SK-N-SH (cell line): ENCODE measurements at regions not wholly inside any gene's neighbourhood (a gene's known extent, or its start where the extent isn't known, plus 50 kb on each side); places are given as distances from the start of the nearest gene placed in this dataset.

Experiments
- CTCF ChIA-PET: fragments of 300-600, 350-600 bp; formaldehyde crosslinking; extraction: SDS; loops from one replicate; lab custom pipeline; 2021; lab: Yijun Ruan, JAX
- POLR2A ChIA-PET: fragments of 350-600 bp; sonication (Branson Sonifier 250); formaldehyde crosslinking; extraction: SDS; loops from one replicate; lab custom pipeline; 2020; ENCODE audit warnings: antibody characterized with exemption, inconsistent platforms; lab: Yijun Ruan, JAX
- DNase-seq: peaks from one replicate; pipeline ENCODE4 v3.0.0; 2012
- H2AFZ ChIP-seq: fragments of 200-600 bp; sonication (generic); 2 replicates; pipeline ENCODE4 v1.8.1; 2016; ENCODE audit warnings: antibody characterized with exemption, mild to moderate bottlenecking, low read depth
- H3F3A ChIP-seq: fragments of 200-600 bp; sonication (generic); replicated peaks from 2 replicates; pipeline ENCODE3; 2016; ENCODE audit warnings: antibody characterized with exemption, mild to moderate bottlenecking; ENCODE audit not compliant: insufficient read depth
- H3K27ac ChIP-seq, 2 experiments: fragments of 200-500 bp in 1 of 2; fragments of 200-600 bp in 1 of 2; sonication (Bioruptor generic) in 1 of 2; sonication (generic), shearing (Covaris generic) in 1 of 2; 2 replicates each; pipeline versions ENCODE4 v1.5.1 to v1.6.1; 2014 to 2016; ENCODE audit warnings: low read depth in 2 of 2, inconsistent platforms in 1 of 2, low read length in 1 of 2, mild to moderate bottlenecking in 1 of 2, mixed read lengths in 1 of 2
- H3K27me3 ChIP-seq: fragments of 200-600 bp; sonication (generic), shearing (Covaris generic); 2 replicates; pipeline ENCODE4 v1.6.1; 2016; ENCODE audit warnings: mixed run types; ENCODE audit not compliant: insufficient read depth
- H3K36me3 ChIP-seq, 2 experiments: fragments of 200-500 bp in 1 of 2; fragments of 200-600 bp in 1 of 2; sonication (Bioruptor generic) in 1 of 2; sonication (generic) in 1 of 2; replicated peaks in 1 of 2; 2 replicates each; pipeline versions ENCODE3 to v1.5.1; 2014 to 2016; ENCODE audit warnings: low read length in 1 of 2, mild to moderate bottlenecking in 1 of 2; ENCODE audit not compliant: insufficient read depth in 2 of 2, control insufficient read depth in 1 of 2
- H3K4me1 ChIP-seq, 2 experiments: fragments of 200-500 bp in 1 of 2; fragments of 200-600 bp in 1 of 2; sonication (Bioruptor generic) in 1 of 2; sonication (generic), shearing (Covaris generic) in 1 of 2; 2 replicates each; pipeline versions ENCODE4 v1.5.1 to v1.6.1; 2014 to 2016; ENCODE audit warnings: low read depth in 1 of 2, low read length in 1 of 2, mixed run types in 1 of 2; ENCODE audit not compliant: insufficient read depth in 2 of 2, control insufficient read depth in 1 of 2
- H3K4me2 ChIP-seq: fragments of 200-600 bp; sonication (generic), shearing (Covaris generic); 2 replicates; pipeline ENCODE4 v1.6.1; 2017; ENCODE audit warnings: mixed run types
- H3K4me3 ChIP-seq, 2 experiments: fragments of 200-500 bp in 1 of 2; fragments of 200-600 bp in 1 of 2; sonication (Bioruptor generic) in 1 of 2; sonication (generic), shearing (Covaris generic) in 1 of 2; 2 replicates each; pipeline versions ENCODE4 v1.5.1 to v1.8.1; 2014 to 2016; ENCODE audit warnings: low read depth in 2 of 2, inconsistent platforms in 1 of 2, low read length in 1 of 2, mild to moderate bottlenecking in 1 of 2, mixed read lengths in 1 of 2, moderate library complexity in 1 of 2
- H3K79me2 ChIP-seq: fragments of 200-600 bp; sonication (generic); 2 replicates; pipeline ENCODE4 v1.8.1; 2017; ENCODE audit warnings: mild to moderate bottlenecking; ENCODE audit not compliant: insufficient read depth
- H3K9ac ChIP-seq: fragments of 200-600 bp; sonication (generic); 2 replicates; pipeline ENCODE4 v1.6.1; 2017; ENCODE audit warnings: mixed run types
- H3K9me2 ChIP-seq: fragments of 200-600 bp; sonication (generic); 2 replicates; pipeline ENCODE4 v1.6.1; 2017; ENCODE audit warnings: mixed run types
- H3K9me3 ChIP-seq: fragments of 200-600 bp; sonication (generic); 2 replicates; pipeline ENCODE4 v1.6.1; 2017; ENCODE audit warnings: mixed run types, mild to moderate bottlenecking, moderate library complexity
- H4K20me1 ChIP-seq: fragments of 200-600 bp; sonication (generic); 2 replicates; pipeline ENCODE4 v1.6.1; 2017; ENCODE audit warnings: mild to moderate bottlenecking, mixed run types; ENCODE audit not compliant: insufficient read depth
- CHD2 ChIP-seq: fragments of 150-350 bp; IDR thresholded peaks from 2 replicates; pipeline ENCODE4 v1.6.1; 2018; ENCODE audit warnings: low read length; ENCODE audit not compliant: partially characterized antibody
- ELF1 ChIP-seq: IDR thresholded peaks from 2 replicates; pipeline ENCODE4 v1.4.0; 2012
- EZH2phosphoT487 ChIP-seq: fragments of 200-600 bp; sonication (generic); IDR thresholded peaks from 2 replicates; pipeline ENCODE4 v1.6.1; 2017; ENCODE audit warnings: low read depth, mixed run types, mild to moderate bottlenecking, antibody characterized with exemption, moderate library complexity, borderline replicate concordance
- FOXM1 ChIP-seq: IDR thresholded peaks from 2 replicates; pipeline ENCODE4 v1.4.0; 2012; ENCODE audit warnings: low read depth, mild to moderate bottlenecking
- MEF2A ChIP-seq: IDR thresholded peaks from 2 replicates; pipeline ENCODE4 v1.4.0; 2012; ENCODE audit warnings: low read depth, borderline replicate concordance
- MXI1 ChIP-seq: IDR thresholded peaks from 2 replicates; pipeline ENCODE4 v1.6.1; 2012; ENCODE audit warnings: mild to moderate bottlenecking, low read depth, low read length, improper control_type of control experiment
- NRF1 ChIP-seq: IDR thresholded peaks from 2 replicates; pipeline ENCODE4 v1.6.1; 2012; ENCODE audit warnings: low read depth, mild to moderate bottlenecking, low read length
- PBX3 ChIP-seq: IDR thresholded peaks from 2 replicates; pipeline ENCODE4; 2012
- RAD21 ChIP-seq: IDR thresholded peaks from 2 replicates; pipeline ENCODE4 v1.6.1; 2012; ENCODE audit warnings: mild to moderate bottlenecking, low read length
- REST ChIP-seq: IDR thresholded peaks from 2 replicates; pipeline ENCODE4 v1.6.1; 2012; ENCODE audit warnings: mild to moderate bottlenecking, low read depth, low read length, moderate library complexity
- RFX5 ChIP-seq: IDR thresholded peaks from 2 replicates; pipeline ENCODE4 v1.6.1; 2012; ENCODE audit warnings: mild to moderate bottlenecking, improper control_type of control experiment, low read length
- RXRA ChIP-seq: IDR thresholded peaks from 2 replicates; pipeline ENCODE4 v1.4.0; 2012; ENCODE audit warnings: low read depth, mild to moderate bottlenecking, borderline replicate concordance
- SIN3A ChIP-seq: IDR thresholded peaks from 2 replicates; pipeline ENCODE4 v1.6.1; 2012; ENCODE audit warnings: low read depth, mild to moderate bottlenecking, low read length, moderate library complexity, borderline replicate concordance
- TCF12 ChIP-seq: IDR thresholded peaks from 2 replicates; pipeline ENCODE4 v1.4.0; 2012
- TEAD4 ChIP-seq: IDR thresholded peaks from 2 replicates; pipeline ENCODE4 v1.4.0; 2012; ENCODE audit warnings: mild to moderate bottlenecking, borderline replicate concordance; ENCODE audit not compliant: insufficient read depth
- WGBS: methylation state at CpG from one replicate; pipeline ENCODE4 v1.1.6; 2017; ENCODE audit warnings: low lambda C conversion rate; 5-methylcytosine and 5-hydroxymethylcytosine counted together

DNA sequence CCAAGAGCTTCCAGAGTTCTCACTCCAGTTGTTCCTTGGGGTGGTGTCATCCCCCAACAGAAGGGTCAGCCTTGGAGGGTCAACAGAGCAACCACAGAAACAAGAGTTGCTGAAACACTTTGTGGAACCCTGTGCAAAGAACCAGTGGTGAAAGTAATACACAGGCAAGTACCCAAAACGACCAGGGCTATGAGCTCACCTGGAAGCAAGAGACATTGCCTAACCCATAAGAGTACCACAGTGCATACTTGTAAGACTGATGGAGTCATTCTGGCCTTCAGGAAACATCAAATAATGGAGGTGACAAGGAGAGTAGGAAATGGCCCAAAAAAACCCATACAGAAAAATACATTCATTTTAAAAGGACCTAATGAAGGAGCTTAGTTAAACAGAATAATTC is 184.3 kb upstream of the TSC22D1 start:
- H3K4me1 ChIP-seq: peaks cover 33 to 42% of the 10 kb centered on the region in 2 experiments

More for the DNA sequence above, 184.3 kb upstream of the TSC22D1 start:
- no peak overlapping the region for H3K27ac ChIP-seq
- no peak overlapping the region for H3K9ac ChIP-seq
- no peak overlapping the region for H3K4me3 ChIP-seq
- POLR2A ChIA-PET: no interaction called here
- H3K79me2 ChIP-seq: no peaks in the 10 kb centered on the region
- CTCF ChIA-PET: interaction anchor here (1.4 kb wide), 1 partner anchor 30 kb away, joined by 3 read pairs; no protein-coding TSS in a partner anchor
- H3K27me3 ChIP-seq: no peaks in the 10 kb centered on the region
- no peak overlapping the region for H3K4me2 ChIP-seq
- 90% methylated on average over 1 of the region's 1 CpG for WGBS
- H3K36me3 ChIP-seq: no peaks in the 10 kb centered on the region
- H3F3A ChIP-seq: peaks cover 30% of the 10 kb centered on the region
- 0 out of 2 replicates have a peak overlapping the region, but pooled peaks have one; percentile 84 for H2AFZ ChIP-seq
- TF ChIP-seq CHD2 (no peak), NRF1 (no peak), ELF1 (no peak), SIN3A (no peak), TEAD4 (no peak), MXI1 (no peak), REST (no peak), MEF2A (no peak), RXRA (no peak), EZH2phosphoT487 (no peak), RAD21 (no peak), TCF12 (no peak), PBX3 (no peak), RFX5 (no peak), FOXM1 (no peak)
- no peak for DNase-seq
- no peaks in the 10 kb centered on the region for H3K9me3 ChIP-seq
- no peaks in the 10 kb centered on the region for H3K9me2 ChIP-seq
- H4K20me1 ChIP-seq: no peaks in the 10 kb centered on the region
